K562 (cell line): ENCODE measurements at regions not wholly inside any gene's neighbourhood (a gene's known extent, or its start where the extent isn't known, plus 50 kb on each side); places are given as distances from the start of the nearest gene placed in this dataset.

Source experiments
- ATAC-seq: fragments of 200-7000 bp; cut with Tn5 transposase; 3 replicates; pipeline ENCODE4 v1.9.1; 2020; ENCODE audit warnings: moderate library complexity
- BruUV-seq: library from RNA; stranded (reverse); fragments of 400-500 nt; replicated peaks from 2 replicates; lab custom pipeline; 2021; lab: Mats Ljungman, UMichigan
- CTCF ChIA-PET: fragments of 300-600 bp; formaldehyde crosslinking; extraction: SDS; loops from one replicate; lab custom pipeline; 2021; ENCODE audit warnings: low intra/inter-chr PET ratio; lab: Yijun Ruan, JAX
- POLR2A ChIA-PET: fragments of 300-600, 350-650 bp; sonication (Branson Sonifier 250); formaldehyde crosslinking; extraction: SDS; loops from one replicate; lab custom pipeline; 2021; ENCODE audit warnings: antibody characterized with exemption, inconsistent platforms; lab: Yijun Ruan, JAX
- DNase-seq, 4 experiments: peaks; one replicate each; pipeline versions ENCODE4 v3.0.0 to v3.0.0-alpha.2; 2011 to 2018; ENCODE audit warnings: low spot score in 3 of 4, mixed read lengths in 3 of 4; ENCODE audit errors: extremely low read depth in 1 of 4
- FAIRE-seq: peaks from 2 replicates; lab custom pipeline; 2011; peaks lifted over from hg19 to GRCh38; lab: Jason Lieb, UNC
- H2AFZ ChIP-seq: 2 replicates; pipeline ENCODE4 v1.6.0; 2011; ENCODE audit warnings: low read depth, low read length, control low read depth, inconsistent platforms
- H3K27ac ChIP-seq: fragments of 200-600 bp; 3 replicates; pipeline ENCODE4 v1.8.0; 2011; ENCODE audit warnings: low read depth, mild to moderate bottlenecking, control low read depth, inconsistent platforms, low read length, moderate library complexity, mixed read lengths; ENCODE audit errors: extremely low read depth
- H3K27me3 ChIP-seq, 2 experiments: fragments of 300-600 bp in 1 of 2; 2 replicates in 1 of 2; 3 replicates in 1 of 2; pipeline versions ENCODE4 v1.6.0 to v1.8.0; 2011; ENCODE audit warnings: inconsistent platforms in 2 of 2, low read length in 2 of 2, mild to moderate bottlenecking in 1 of 2, mixed read lengths in 1 of 2, moderate library complexity in 1 of 2; ENCODE audit not compliant: control insufficient read depth in 2 of 2, insufficient read depth in 2 of 2
- H3K36me3 ChIP-seq: fragments of 300-600 bp; 3 replicates; pipeline ENCODE4 v1.8.0; 2011; ENCODE audit warnings: mild to moderate bottlenecking, low read length, inconsistent platforms; ENCODE audit not compliant: control insufficient read depth, insufficient read depth
- H3K4me1 ChIP-seq, 2 experiments: fragments of 200-600 bp in 1 of 2; replicated peaks in 1 of 2; 2 replicates in 1 of 2; 3 replicates in 1 of 2; pipeline versions ENCODE4 v1.5.1 to v1.8.0; 2011; ENCODE audit warnings: inconsistent platforms in 2 of 2, low read length in 2 of 2, mild to moderate bottlenecking in 1 of 2, mixed read lengths in 1 of 2, moderate library complexity in 1 of 2; ENCODE audit not compliant: control insufficient read depth in 2 of 2, insufficient read depth in 2 of 2
- H3K4me2 ChIP-seq: 2 replicates; pipeline ENCODE4 v1.6.1; 2011; ENCODE audit warnings: low read length, control low read depth, inconsistent platforms, mixed read lengths; ENCODE audit not compliant: insufficient read depth
- H3K4me3 ChIP-seq: fragments of 200-600 bp; sonication (generic), shearing (Covaris generic); 2 replicates; pipeline ENCODE4 v1.5.1; 2016; ENCODE audit warnings: control low read depth, inconsistent platforms
- H3K79me2 ChIP-seq: fragments of 200-600 bp; 3 replicates; pipeline ENCODE4 v1.8.0; 2011; ENCODE audit warnings: low read length, inconsistent platforms; ENCODE audit not compliant: control insufficient read depth, insufficient read depth
- H3K9ac ChIP-seq, 2 experiments: 2 replicates each; pipeline versions ENCODE4 v1.6.0 to v1.6.1; 2011; ENCODE audit warnings: low read depth in 2 of 2, low read length in 2 of 2, control low read depth in 1 of 2, inconsistent platforms in 1 of 2, mild to moderate bottlenecking in 1 of 2, mixed read lengths in 1 of 2; ENCODE audit not compliant: insufficient read depth in 1 of 2
- H3K9me1 ChIP-seq: one replicate; pipeline ENCODE4 v1.6.0; 2011; ENCODE audit warnings: inconsistent platforms, mild to moderate bottlenecking, low read length, moderate library complexity; ENCODE audit not compliant: control insufficient read depth, insufficient read depth
- H3K9me3 ChIP-seq: replicated peaks from 2 replicates; pipeline ENCODE4 v1.5.1; 2011; ENCODE audit warnings: low read depth, low read length, inconsistent platforms; ENCODE audit not compliant: control insufficient read depth, insufficient read depth
- H4K20me1 ChIP-seq: replicated peaks from 2 replicates; pipeline ENCODE4 v1.6.1; 2011; ENCODE audit warnings: low read length, inconsistent platforms, mixed read lengths; ENCODE audit not compliant: control insufficient read depth, insufficient read depth
- ADNP ChIP-seq: fragments of 200-800 bp; sonication (Bioruptor generic); IDR thresholded peaks from 2 replicates; pipeline ENCODE4 v1.6.1; 2016; ENCODE audit warnings: missing genetic modification characterization, missing compliant biosample characterization
- EP400 ChIP-seq: fragments of 450-650 bp; IDR thresholded peaks from 2 replicates; pipeline ENCODE4 v1.6.1; 2017; ENCODE audit warnings: antibody characterized with exemption, mild to moderate bottlenecking, moderate library complexity
- MEIS2 ChIP-seq: fragments of 450-650 bp; IDR thresholded peaks from 2 replicates; pipeline ENCODE4 v1.6.1; 2014; ENCODE audit warnings: mild to moderate bottlenecking; ENCODE audit not compliant: partially characterized antibody
- SAFB2 ChIP-seq: fragments of 200-400 bp; formaldehyde crosslinking; IDR thresholded peaks from 2 replicates; pipeline ENCODE4 v1.6.1; 2018; ENCODE audit warnings: borderline replicate concordance, low read length, low read depth, moderate library complexity; ENCODE audit not compliant: severe bottlenecking
- ZNF551 ChIP-seq: fragments of 250-450 bp; sonication (Bioruptor Pico); IDR thresholded peaks from 2 replicates; pipeline ENCODE4 v1.5.0; 2021; ENCODE audit warnings: mild to moderate bottlenecking, moderate library complexity
- WGBS: fragments of 100-300 bp; shearing (Covaris generic); methylation state at CpG from one replicate; pipeline ENCODE4 v1.1.6; 2016; ENCODE audit warnings: low coverage, mixed read lengths; ENCODE audit not compliant: insufficient coverage; ENCODE audit errors: missing lambda C conversion rate; 5-methylcytosine and 5-hydroxymethylcytosine counted together
- in situ Hi-C: fragments of 300-500 bp; cut with MboI; formaldehyde crosslinking; loops from 4 replicates; pipeline ENCODE4 v1.15.0; 2018; ENCODE audit warnings: inconsistent platforms, mixed read lengths
- intact Hi-C: fragments of 100-400 bp; cut with micrococcal nuclease; formaldehyde crosslinking; loops from 2 replicates; pipeline ENCODE4 v1.14.2; 2022
- TF ChIP-seq, protein P1 (sequence below), 2 experiments: fragments of 450-650 bp; IDR thresholded peaks; 2 replicates each; pipeline ENCODE4 v1.6.1; 2016; ENCODE audit warnings: mild to moderate bottlenecking in 2 of 2, borderline replicate concordance in 1 of 2, low read depth in 1 of 2, moderate library complexity in 1 of 2
- TF ChIP-seq, protein P2 (sequence below): fragments of 450-650 bp; formaldehyde crosslinking; IDR thresholded peaks from 2 replicates; pipeline ENCODE4 v1.4.0; 2022; ENCODE audit warnings: missing genetic modification characterization

DNA sequence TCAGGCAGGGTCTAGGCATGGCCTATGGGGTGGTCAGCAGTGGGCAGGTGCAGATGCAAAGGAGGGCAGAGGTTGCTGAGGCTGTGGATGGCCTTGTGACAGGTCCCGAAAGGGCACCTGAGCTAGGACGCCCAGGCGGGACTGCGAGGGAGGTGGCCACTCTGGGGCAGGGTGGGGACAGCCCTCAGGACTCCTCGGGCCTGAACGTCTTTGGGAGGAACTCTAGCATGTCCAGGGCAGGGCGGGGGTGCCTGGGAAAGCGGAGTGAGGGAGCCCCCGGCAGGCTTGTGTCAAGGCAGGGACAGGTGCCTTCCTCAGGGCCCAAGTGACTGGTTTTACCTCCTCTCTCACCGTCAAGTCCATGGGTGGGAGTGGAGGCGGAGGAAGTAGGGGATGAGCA is 125.4 kb upstream of the WNT4 start (continued):
- no peak for TF ChIP-seq SAFB2
- TF ChIP-seq MEIS2: no peak
- no peak for TF ChIP-seq ZNF551 (CRISPR knock-in tag)

DNA sequence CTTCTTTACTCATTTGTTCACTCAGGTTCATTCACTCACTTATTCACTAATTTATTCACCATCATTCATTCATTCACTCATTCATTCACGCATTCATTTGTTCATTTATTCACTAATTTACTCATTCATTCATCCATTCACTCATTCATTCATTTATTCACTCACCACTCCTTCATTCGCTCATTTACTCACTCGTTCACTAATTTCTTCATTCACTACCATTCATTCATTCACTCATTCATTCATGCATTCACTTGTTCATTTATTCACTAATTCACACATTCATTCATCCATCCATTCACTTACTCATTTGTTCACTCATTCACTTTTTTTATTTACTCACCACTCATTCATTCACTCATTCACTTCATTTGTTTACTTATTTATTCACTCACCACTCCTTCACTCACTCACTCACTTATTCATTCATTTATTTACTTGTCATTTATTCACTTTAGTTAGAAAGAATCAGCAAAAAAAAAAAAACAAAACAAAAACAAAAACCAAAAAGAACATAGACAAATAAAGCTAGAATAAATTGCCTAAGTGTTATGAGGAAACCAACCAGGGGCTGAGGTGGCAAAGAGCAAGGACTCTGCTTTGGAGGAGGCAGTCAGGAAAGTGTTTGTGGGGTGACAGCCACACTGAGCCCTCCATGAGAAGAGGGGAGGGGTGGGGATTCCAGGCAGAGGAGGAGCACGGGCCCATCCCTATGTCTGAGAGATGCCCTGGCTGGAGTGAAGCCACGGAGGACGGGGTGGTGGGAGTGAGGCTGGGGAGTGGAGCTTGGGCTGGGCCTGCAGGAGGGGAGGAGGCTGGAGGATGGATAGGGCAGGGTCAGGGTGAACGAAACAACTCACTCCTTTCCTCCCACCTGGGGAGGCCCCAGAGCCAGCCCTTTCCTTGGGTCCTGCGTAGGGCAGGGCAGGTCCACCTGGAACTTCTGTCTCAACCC is 129.2 kb upstream of the WNT4 start:
- no peak overlapping the region for H3K4me3 ChIP-seq
- H4K20me1 ChIP-seq: peaks cover 11% of the 10 kb centered on the region; the same call in 1 of the 2 replicates
- DNase-seq: no peak
- no peaks in the 10 kb centered on the region for H3K36me3 ChIP-seq
- H3K4me1 ChIP-seq: peaks cover 0 to 7% of the 10 kb centered on the region in 2 experiments; a peak in 2 of 5 replicates
- H2AFZ ChIP-seq: no peak overlapping the region
- no peak overlapping the region for H3K27ac ChIP-seq
- no peak for FAIRE-seq
- BruUV-seq: no TSS peak
- peaks cover 6% of the 10 kb centered on the region for H3K9me1 ChIP-seq
- ATAC-seq: peak; percentile 12
- intact Hi-C loops: no loop called here
- WGBS: under 1% methylated on average over 8 of the region's 8 CpGs
- CTCF ChIA-PET: no interaction called here
- no peaks in the 10 kb centered on the region for H3K79me2 ChIP-seq
- H3K9me3 ChIP-seq: no peaks in the 10 kb centered on the region
- in situ Hi-C loops: no loop called here
- no peak overlapping the region for H3K9ac ChIP-seq
- peaks cover 24 to 73% of the 10 kb centered on the region in 2 experiments for H3K27me3 ChIP-seq
- H3K4me2 ChIP-seq: no peak overlapping the region
- POLR2A ChIA-PET: interaction anchor here (1.3 to 1.4 kb wide), 2 partner anchors 16 to 38 kb away, joined by 4 to 5 read pairs; no protein-coding TSS in a partner anchor
- TF ChIP-seq EP400 (no peak), ADNP (tag) (peak; percentile 49; the same call in 1 of the 2 replicates)
- TF ChIP-seq, protein P1, sequence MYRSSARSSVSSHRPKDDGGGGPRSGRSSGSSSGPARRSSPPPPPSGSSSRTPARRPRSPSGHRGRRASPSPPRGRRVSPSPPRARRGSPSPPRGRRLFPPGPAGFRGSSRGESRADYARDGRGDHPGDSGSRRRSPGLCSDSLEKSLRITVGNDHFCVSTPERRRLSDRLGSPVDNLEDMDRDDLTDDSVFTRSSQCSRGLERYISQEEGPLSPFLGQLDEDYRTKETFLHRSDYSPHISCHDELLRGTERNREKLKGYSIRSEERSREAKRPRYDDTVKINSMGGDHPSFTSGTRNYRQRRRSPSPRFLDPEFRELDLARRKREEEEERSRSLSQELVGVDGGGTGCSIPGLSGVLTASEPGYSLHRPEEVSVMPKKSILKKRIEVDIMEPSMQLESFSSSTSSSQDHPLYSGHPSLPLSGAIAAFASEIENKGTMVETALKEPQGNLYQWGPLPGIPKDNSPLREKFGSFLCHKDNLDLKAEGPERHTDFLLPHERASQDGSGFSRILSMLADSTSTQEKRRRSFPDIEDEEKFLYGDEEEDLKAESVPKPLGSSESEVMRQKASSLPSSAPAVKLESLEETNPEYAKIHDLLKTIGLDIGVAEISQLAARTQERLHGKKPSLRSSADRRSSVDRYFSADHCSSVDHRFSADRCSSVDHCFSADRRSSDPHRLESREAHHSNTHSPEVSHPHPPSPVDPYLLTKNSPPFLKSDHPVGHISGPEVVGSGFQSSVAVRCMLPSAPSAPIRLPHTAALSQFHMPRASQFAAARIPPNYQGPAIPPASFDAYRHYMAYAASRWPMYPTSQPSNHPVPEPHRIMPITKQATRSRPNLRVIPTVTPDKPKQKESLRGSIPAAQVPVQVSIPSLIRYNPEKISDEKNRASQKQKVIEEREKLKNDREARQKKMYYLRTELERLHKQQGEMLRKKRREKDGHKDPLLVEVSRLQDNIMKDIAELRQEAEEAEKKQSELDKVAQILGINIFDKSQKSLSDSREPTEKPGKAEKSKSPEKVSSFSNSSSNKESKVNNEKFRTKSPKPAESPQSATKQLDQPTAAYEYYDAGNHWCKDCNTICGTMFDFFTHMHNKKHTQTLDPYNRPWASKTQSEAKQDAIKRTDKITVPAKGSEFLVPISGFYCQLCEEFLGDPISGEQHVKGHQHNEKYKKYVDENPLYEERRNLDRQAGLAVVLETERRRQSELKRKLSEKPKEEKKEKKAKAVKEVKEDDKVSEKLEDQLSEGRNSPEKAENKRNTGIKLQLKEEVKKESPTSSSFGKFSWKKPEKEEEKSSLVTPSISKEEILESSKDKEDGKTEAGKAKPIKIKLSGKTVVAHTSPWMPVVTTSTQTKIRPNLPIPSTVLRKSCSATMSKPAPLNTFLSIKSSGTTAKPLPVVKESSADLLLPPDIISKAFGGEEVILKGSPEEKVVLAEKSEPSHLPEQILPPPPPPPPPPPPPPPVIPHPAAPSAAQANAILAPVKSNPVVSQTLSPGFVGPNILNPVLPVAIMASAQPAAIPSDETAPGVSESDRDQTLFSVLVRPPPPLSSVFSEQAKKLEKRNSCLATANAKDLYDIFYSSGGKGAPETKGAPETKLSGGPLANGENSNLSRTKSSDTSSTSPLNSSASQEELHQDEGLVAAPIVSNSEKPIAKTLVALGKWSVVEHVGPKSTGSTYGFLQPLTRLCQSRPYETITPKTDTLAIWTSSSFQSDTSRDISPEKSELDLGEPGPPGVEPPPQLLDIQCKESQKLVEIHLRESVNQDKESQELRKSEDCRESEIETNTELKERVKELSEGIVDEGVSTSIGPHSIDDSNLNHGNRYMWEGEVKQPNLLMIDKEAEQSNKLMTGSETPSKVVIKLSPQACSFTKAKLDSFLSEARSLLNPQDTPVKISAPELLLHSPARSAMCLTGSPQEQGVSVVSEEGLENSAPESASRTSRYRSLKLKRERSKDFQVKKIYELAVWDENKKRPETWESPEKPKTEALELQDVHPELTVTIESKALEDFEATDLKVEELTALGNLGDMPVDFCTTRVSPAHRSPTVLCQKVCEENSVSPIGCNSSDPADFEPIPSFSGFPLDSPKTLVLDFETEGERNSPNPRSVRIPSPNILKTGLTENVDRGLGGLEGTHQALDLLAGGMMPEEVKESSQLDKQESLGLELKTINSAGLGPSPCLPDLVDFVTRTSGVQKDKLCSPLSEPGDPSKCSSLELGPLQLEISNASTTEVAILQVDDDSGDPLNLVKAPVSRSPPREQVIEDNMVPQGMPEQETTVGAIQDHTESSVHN (IDR thresholded peaks at IDR 0.05; ENCODE audit: borderline replicate concordance in 1 of 2, low read depth in 1 of 2): peak in 1 of 2 experiments; percentile 75; a peak in 2 of 4 replicates
- TF ChIP-seq, protein P2, sequence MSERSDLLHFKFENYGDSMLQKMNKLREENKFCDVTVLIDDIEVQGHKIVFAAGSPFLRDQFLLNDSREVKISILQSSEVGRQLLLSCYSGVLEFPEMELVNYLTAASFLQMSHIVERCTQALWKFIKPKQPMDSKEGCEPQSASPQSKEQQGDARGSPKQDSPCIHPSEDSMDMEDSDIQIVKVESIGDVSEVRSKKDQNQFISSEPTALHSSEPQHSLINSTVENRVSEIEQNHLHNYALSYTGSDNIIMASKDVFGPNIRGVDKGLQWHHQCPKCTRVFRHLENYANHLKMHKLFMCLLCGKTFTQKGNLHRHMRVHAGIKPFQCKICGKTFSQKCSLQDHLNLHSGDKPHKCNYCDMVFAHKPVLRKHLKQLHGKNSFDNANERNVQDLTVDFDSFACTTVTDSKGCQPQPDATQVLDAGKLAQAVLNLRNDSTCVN (CRISPR knock-in tag): no peak
